ENCODE measurements at regions not wholly inside any gene's neighbourhood (a gene's known extent, or its start where the extent isn't known, plus 50 kb on each side); places are given as distances from the start of the nearest gene placed in this dataset.
A peak's percentile ranks its signal among the peaks of the same experiment; 100 is the strongest.

DNA sequence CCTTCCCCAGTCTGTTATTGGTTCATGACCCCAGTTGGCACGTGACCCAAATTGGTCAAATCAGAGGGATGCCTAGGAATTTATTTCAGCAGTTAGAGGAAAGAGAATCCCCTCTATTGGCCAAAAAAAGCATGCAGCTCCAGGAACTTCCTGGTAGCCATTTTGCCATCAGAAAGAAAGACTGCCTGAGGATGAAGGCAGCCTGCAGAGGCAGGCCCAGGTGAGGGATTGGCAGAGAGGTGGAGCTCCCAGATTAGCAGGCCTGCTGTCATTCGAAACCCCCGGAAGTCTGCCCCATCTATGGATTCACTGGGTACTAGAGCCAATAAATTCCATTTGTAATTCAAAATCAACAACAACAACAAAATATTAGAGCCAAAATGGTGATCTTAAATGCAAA lies 207.6 kb downstream of the CWF19L2 start:
- H4K20me1 ChIP-seq (ENCODE audit: insufficient read depth): no peaks in the 10 kb centered on the region
- H3K4me1 ChIP-seq (replicated peaks; ENCODE audit: insufficient read depth): no peaks in the 10 kb centered on the region
- no peaks in the 10 kb centered on the region for H3K36me3 ChIP-seq (ENCODE audit: low read depth)
- no peak for TF ChIP-seq EZH2 (IDR thresholded peaks at IDR 0.05; ENCODE audit: low read depth)
- TF ChIP-seq, protein P1, sequence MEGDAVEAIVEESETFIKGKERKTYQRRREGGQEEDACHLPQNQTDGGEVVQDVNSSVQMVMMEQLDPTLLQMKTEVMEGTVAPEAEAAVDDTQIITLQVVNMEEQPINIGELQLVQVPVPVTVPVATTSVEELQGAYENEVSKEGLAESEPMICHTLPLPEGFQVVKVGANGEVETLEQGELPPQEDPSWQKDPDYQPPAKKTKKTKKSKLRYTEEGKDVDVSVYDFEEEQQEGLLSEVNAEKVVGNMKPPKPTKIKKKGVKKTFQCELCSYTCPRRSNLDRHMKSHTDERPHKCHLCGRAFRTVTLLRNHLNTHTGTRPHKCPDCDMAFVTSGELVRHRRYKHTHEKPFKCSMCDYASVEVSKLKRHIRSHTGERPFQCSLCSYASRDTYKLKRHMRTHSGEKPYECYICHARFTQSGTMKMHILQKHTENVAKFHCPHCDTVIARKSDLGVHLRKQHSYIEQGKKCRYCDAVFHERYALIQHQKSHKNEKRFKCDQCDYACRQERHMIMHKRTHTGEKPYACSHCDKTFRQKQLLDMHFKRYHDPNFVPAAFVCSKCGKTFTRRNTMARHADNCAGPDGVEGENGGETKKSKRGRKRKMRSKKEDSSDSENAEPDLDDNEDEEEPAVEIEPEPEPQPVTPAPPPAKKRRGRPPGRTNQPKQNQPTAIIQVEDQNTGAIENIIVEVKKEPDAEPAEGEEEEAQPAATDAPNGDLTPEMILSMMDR (conservative IDR thresholded peaks at IDR 0.05): no peak
- ChIA-PET POLR2A (ENCODE audit: unreplicated experiment) (interaction anchor here (0.6 kb wide), 1 partner anchor 1838 kb away, joined by 4 read pairs; no protein-coding TSS in a partner anchor), CTCF (no interaction called here)
- intact Hi-C loops (cut with micrococcal nuclease; ENCODE audit: unreplicated experiment): no loop called here
- no peaks in the 10 kb centered on the region for H3K27me3 ChIP-seq (ENCODE audit: insufficient read depth, low read depth)
- BruUV-seq (replicated peaks): no TSS peak
- H3K4me3 ChIP-seq: no peak overlapping the region
- H2AFZ ChIP-seq: peak overlapping the region; percentile 23
- H3K4me2 ChIP-seq: no peak overlapping the region
- no peaks in the 10 kb centered on the region for H3K9me2 ChIP-seq (ENCODE audit: insufficient read depth)
- no peak overlapping the region for H3K27ac ChIP-seq
- H3K79me2 ChIP-seq (ENCODE audit: low read depth): no peaks in the 10 kb centered on the region
- H3F3A ChIP-seq (ENCODE audit: insufficient read depth, low read depth): no peaks in the 10 kb centered on the region
- DNase-seq: no peak
- H3K9me3 ChIP-seq (ENCODE audit: insufficient read depth, low read depth): no peaks in the 10 kb centered on the region

DNA sequence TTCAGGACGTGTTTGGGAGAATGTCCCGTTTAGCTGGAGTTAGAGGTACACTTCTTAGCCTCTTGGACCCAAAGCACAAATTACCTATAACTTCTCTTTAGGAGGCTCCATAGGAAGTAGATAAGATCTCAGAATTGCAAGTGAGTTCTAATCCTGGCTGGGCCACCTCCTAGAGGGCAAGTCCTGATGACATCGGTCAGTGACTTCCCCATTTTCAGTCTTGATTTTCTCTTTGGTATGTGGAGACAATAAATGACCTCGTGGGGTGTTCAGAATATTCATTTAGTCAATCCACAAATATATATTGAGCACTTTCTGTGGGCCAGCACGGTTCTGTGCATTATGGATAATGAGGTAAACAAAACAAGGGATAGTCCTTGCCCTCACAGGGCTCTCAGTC lies 208.6 kb downstream of the CWF19L2 start:
- CTCF ChIA-PET: no interaction called here
- no peaks in the 10 kb centered on the region for H3K36me3 ChIP-seq (ENCODE audit: low read depth)
- no peaks in the 10 kb centered on the region for H3K27me3 ChIP-seq (ENCODE audit: insufficient read depth, low read depth)
- no peaks in the 10 kb centered on the region for H3F3A ChIP-seq (ENCODE audit: insufficient read depth, low read depth)
- H3K27ac ChIP-seq: no peak overlapping the region
- no peaks in the 10 kb centered on the region for H3K79me2 ChIP-seq (ENCODE audit: low read depth)
- intact Hi-C loops (cut with micrococcal nuclease; ENCODE audit: unreplicated experiment): no loop called here
- no peaks in the 10 kb centered on the region for H3K9me2 ChIP-seq (ENCODE audit: insufficient read depth)
- no peak overlapping the region for H3K4me2 ChIP-seq
- no peaks in the 10 kb centered on the region for H4K20me1 ChIP-seq (ENCODE audit: insufficient read depth)
- H3K4me1 ChIP-seq (replicated peaks; ENCODE audit: insufficient read depth): no peaks in the 10 kb centered on the region
- POLR2A ChIA-PET (ENCODE audit: unreplicated experiment): no interaction called here
- TF ChIP-seq EZH2 (IDR thresholded peaks at IDR 0.05; ENCODE audit: low read depth): no peak
- TF ChIP-seq, protein P1 (conservative IDR thresholded peaks at IDR 0.05): no peak
- H3K9me3 ChIP-seq (ENCODE audit: insufficient read depth, low read depth): no peaks in the 10 kb centered on the region
- no peak overlapping the region for H3K4me3 ChIP-seq
- BruUV-seq (replicated peaks): no TSS peak
- no peak overlapping the region for H2AFZ ChIP-seq
- no peak for DNase-seq

DNA sequence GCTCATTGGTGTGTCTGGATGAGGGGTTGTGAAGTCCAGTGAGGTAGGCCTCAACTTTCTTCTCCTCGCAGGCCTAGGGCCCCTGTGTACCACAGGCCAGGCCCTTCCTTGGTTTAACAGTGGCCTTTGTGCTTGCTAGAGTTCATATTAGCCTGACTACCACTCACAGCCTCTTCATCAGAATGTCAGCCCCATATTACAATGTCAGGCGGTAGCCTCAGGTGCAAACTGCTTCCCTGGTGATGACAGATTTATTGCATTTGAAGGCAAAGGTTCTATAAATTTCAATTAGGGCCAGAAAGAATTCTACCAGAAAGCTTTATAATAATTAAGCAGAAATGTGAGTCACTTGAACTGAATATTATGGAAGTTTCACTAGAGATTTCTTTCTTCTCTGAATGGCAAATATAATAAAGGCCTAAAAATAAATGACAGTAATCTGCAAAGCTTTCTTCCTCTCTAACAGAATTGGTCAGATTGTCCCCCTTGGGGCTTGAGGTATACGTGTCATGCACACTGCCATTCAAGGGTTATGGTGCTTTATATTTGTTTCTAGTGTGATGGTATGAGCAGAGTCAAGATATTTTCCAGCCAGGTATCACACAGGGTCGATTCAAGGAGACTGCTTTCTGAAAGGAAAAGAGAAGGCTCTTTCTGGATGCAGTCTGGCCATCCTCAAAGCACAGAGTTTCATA lies 210.3 kb downstream of the CWF19L2 start:
- CTCF ChIA-PET: no interaction called here
- Histone ChIP-seq H3K9me3 (ENCODE audit: insufficient read depth, low read depth) (no peaks in the 10 kb centered on the region), H3K79me2 (ENCODE audit: low read depth) (no peaks in the 10 kb centered on the region), H3K9me2 (ENCODE audit: insufficient read depth) (no peaks in the 10 kb centered on the region), H4K20me1 (ENCODE audit: insufficient read depth) (no peaks in the 10 kb centered on the region), H3K4me3 (no peak overlapping the region), H3K4me2 (no peak overlapping the region), H2AFZ (no peak overlapping the region), H3K27ac (no peak overlapping the region), H3F3A (ENCODE audit: insufficient read depth, low read depth) (no peaks in the 10 kb centered on the region), H3K4me1 (replicated peaks; ENCODE audit: insufficient read depth) (no peaks in the 10 kb centered on the region), H3K27me3 (ENCODE audit: insufficient read depth, low read depth) (no peaks in the 10 kb centered on the region), H3K36me3 (ENCODE audit: low read depth) (no peaks in the 10 kb centered on the region)
- intact Hi-C loops (cut with micrococcal nuclease; ENCODE audit: unreplicated experiment): no loop called here
- POLR2A ChIA-PET (ENCODE audit: unreplicated experiment): interaction anchor here (0.5 kb wide), 1 partner anchor 168 kb away, joined by 3 read pairs; no protein-coding TSS in a partner anchor
- no peak for DNase-seq
- no TSS peak for BruUV-seq (replicated peaks)
- TF ChIP-seq, protein P1 (conservative IDR thresholded peaks at IDR 0.05): no peak
- TF ChIP-seq EZH2 (IDR thresholded peaks at IDR 0.05; ENCODE audit: low read depth): no peak
